GM12865 (cell line): ENCODE measurements at regions not wholly inside any gene's neighbourhood (a gene's known extent, or its start where the extent isn't known, plus 50 kb on each side); places are given as distances from the start of the nearest gene placed in this dataset.

ENCODE experiments used
- DNase-seq: peaks from one replicate; pipeline ENCODE4 v3.0.0; 2010; ENCODE audit warnings: low read depth
- H3K4me3 ChIP-seq: 2 replicates; pipeline ENCODE4 v1.5.1; 2011; ENCODE audit warnings: mild to moderate bottlenecking, low read depth, low read length, control low read depth
- TF ChIP-seq, protein P1 (sequence below): IDR thresholded peaks from 2 replicates; pipeline ENCODE4 v1.5.1; 2011; ENCODE audit warnings: low read length, control low read depth, low read depth, inconsistent platforms; ENCODE audit not compliant: insufficient read depth; ENCODE audit errors: missing control alignments

DNA sequence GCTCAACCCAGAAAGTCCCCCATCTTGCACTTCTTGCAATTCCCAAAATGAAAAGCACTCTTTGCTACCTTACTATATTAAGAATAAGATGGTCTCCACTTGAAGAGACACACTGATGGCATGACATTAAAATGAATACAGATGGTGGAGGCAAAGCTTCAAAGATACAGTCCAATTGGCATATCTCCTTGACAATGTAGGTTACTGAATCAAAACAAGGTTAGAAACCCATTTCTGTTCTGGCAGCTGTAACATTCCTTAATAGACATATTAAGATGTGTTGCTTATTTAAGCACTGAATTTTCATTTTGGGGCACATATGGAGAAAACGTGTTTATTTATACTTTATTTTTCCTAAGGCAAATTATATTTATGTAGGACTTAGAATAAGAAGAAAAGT lies 1262.8 kb upstream of the CDH8 start:
- TF ChIP-seq, protein P1, sequence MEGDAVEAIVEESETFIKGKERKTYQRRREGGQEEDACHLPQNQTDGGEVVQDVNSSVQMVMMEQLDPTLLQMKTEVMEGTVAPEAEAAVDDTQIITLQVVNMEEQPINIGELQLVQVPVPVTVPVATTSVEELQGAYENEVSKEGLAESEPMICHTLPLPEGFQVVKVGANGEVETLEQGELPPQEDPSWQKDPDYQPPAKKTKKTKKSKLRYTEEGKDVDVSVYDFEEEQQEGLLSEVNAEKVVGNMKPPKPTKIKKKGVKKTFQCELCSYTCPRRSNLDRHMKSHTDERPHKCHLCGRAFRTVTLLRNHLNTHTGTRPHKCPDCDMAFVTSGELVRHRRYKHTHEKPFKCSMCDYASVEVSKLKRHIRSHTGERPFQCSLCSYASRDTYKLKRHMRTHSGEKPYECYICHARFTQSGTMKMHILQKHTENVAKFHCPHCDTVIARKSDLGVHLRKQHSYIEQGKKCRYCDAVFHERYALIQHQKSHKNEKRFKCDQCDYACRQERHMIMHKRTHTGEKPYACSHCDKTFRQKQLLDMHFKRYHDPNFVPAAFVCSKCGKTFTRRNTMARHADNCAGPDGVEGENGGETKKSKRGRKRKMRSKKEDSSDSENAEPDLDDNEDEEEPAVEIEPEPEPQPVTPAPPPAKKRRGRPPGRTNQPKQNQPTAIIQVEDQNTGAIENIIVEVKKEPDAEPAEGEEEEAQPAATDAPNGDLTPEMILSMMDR = no peak
- no peak overlapping the region for H3K4me3 ChIP-seq
- DNase-seq = no peak

DNA sequence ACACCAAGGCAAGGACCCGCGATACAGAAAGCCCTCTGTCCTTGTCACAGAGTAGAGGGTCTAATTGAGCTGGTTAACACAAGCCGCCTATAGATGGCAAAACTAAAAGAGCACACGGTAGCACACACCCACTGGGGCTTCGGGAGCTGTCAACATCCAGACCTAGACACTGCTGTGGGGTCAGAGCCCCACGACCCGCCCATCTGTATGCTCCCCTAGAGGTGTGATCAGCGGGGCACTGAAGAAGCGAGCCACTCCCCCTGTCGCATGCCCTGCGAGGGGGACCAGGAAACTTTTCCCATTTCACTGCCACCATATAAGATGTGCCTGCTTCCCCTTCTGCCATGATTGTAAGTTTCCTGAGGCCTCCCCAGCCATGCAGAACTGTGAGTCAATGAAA lies 1255.8 kb upstream of the CDH8 start:
- DNase-seq = no peak
- TF ChIP-seq, protein P1 = no peak

DNA sequence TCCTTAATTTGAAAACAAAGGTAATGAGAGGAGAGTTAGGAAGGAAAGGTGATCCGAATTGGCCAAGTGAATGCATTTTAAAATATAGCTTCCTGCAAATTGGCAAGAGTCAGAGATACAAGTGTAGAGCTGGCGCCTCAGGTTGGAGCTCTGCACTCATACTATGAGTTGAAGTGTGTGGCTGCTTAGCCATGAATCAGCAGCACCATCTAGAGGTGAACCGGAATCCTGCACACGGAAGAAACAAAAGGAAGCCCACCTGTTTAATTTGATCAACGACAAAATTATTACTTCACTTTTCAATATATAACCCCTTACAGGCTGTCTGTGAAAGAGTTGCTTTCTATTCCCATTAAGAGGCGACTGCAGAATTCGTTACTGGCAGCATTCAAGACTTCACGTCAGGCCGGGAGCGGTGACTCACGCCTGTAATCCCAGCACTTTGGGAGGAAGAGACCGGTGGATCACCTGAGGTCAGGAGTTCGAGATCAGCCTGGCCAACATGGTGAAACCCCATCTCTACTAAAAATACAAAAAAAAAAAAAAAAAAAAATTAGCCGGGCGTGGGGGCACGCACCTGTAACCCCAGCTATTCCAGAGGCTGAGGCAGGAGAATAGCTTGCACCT lies 1253.7 kb upstream of the CDH8 start:
- DNase-seq = peak; percentile 50
- TF ChIP-seq, protein P1 = peak; percentile 76
- no peak overlapping the region for H3K4me3 ChIP-seq

More for the DNA sequence above, 1255.8 kb upstream of the CDH8 start:
- no peak overlapping the region for H3K4me3 ChIP-seq

DNA sequence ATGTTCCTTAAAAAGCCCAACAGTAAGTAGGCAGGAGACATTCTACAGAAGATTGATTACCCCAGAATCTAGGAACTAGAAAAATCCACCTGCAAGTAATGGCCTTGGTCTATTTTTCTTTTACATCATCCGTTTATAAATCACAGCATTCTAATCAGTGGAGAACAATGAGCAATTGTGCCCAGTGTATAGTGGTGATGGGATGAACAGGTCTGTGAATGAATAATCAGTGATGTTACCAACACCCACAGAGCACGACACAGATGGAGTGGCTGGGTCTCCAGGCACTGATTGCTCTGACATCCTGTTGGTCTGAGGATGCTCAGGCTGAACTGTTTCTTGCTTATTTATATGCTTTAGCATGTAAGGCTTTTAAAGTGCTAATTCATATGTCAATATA lies 1251.2 kb upstream of the CDH8 start:
- TF ChIP-seq, protein P1 = no peak
- no peak overlapping the region for H3K4me3 ChIP-seq
- no peak for DNase-seq

DNA sequence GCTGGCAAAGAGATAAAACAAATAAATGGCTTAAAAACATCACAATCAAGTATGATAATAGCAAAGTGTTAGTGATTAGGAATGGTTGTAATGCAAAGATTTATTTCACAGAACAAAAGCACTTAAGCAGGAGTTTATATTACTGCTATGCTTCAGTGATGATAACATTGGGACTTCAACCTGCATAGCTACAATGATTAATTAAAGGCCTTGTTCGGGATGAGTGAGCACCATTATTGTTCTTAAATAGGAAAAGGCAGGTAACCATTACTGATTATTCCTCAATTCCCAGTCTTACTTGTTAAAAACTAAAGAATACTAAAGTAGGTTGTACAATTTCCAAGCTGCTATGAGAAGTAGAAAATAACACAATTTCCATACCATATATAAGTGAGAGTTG lies 1247.5 kb upstream of the CDH8 start:
- no peak overlapping the region for H3K4me3 ChIP-seq

DNA sequence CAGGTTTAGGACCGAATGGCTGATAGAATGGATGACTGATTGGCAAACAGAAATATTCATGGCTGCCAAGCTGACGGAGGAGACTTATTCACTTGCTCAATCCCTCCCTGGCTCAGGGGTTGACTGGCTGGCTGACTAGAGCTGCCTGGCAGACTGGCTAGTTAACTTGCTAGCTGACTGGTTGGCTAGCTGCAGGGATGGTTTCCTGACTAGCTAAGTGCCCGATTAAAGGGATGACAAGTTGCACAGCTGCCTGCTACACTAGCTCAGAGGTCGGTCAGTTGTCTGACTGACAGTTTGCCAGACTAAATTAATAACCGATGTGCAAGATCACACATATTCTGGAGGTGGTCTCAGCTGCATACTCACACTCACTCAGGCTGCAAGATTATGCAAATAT lies 1208.4 kb upstream of the CDH8 start:
- no peak overlapping the region for H3K4me3 ChIP-seq
- DNase-seq = no peak
- TF ChIP-seq, protein P1 = no peak

More for the DNA sequence above, 1247.5 kb upstream of the CDH8 start:
- DNase-seq = no peak
- TF ChIP-seq, protein P1 = no peak

DNA sequence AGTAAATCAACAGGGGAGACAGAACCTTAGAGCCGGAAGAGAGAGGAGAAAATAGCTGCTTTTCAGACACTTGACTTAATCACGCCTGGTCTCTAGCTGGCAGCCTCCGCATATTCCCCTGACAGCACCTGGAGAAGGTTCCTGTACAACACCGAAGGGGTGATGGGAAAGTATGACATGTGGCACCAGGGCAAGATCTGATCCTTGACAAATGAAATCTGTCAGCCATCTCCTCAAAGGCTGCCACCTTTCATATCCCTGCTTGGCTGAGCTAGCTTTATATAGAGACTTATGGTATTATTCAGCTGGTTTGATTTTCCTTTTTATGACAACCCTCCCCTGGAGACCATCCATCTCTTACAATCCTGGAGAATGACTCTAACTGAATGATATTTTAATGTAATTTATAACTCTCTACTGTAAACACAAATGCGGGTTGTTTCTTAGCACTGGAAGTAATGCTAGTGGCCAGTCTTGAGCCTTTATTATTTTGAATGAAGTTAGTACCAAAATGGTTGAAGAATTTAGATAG lies 1205.3 kb upstream of the CDH8 start:
- DNase-seq = no peak
- TF ChIP-seq, protein P1 = no peak
- H3K4me3 ChIP-seq = no peak overlapping the region
